Keratinocyte (primary cell): ENCODE measurements at regions not wholly inside any gene's neighbourhood (a gene's known extent, or its start where the extent isn't known, plus 50 kb on each side); places are given as distances from the start of the nearest gene placed in this dataset.

Source experiments
- DNase-seq: peaks from one replicate; pipeline ENCODE4 v3.0.0-alpha.2; 2011; ENCODE audit warnings: low read depth, missing footprints, low spot score
- FAIRE-seq: peaks from 2 replicates; lab custom pipeline; 2011; peaks lifted over from hg19 to GRCh38; lab: Jason Lieb, UNC
- H2AFZ ChIP-seq: 2 replicates; pipeline ENCODE4 v1.6.0; 2012; ENCODE audit warnings: low read length, control low read depth, inconsistent platforms; ENCODE audit not compliant: control insufficient read depth
- H3K27ac ChIP-seq: 2 replicates; pipeline ENCODE4 v1.5.1; 2011; ENCODE audit warnings: low read length; ENCODE audit not compliant: control insufficient read depth, insufficient read depth
- H3K27me3 ChIP-seq: 3 replicates; pipeline ENCODE4 v1.6.0; 2011; ENCODE audit warnings: low read length; ENCODE audit not compliant: control insufficient read depth, insufficient read depth; ENCODE audit errors: extremely low read depth
- H3K36me3 ChIP-seq, 2 experiments: 2 replicates in 1 of 2; 3 replicates in 1 of 2; pipeline ENCODE4 v1.5.1; 2011; ENCODE audit warnings: low read length in 2 of 2, mild to moderate bottlenecking in 1 of 2; ENCODE audit not compliant: control insufficient read depth in 2 of 2, insufficient read depth in 2 of 2; ENCODE audit errors: extremely low read depth in 1 of 2
- H3K4me1 ChIP-seq: 3 replicates; pipeline ENCODE4 v1.5.1; 2011; ENCODE audit warnings: low read length; ENCODE audit not compliant: control insufficient read depth, insufficient read depth; ENCODE audit errors: extremely low read depth
- H3K4me2 ChIP-seq: 3 replicates; pipeline ENCODE4 v1.6.0; 2011; ENCODE audit warnings: low read depth, low read length; ENCODE audit not compliant: control insufficient read depth, insufficient read depth; ENCODE audit errors: extremely low read depth
- H3K4me3 ChIP-seq, 3 experiments: fragments of 200-600 bp in 1 of 3; sonication (generic) in 1 of 3; 2 replicates in 2 of 3; 3 replicates in 1 of 3; pipeline ENCODE4 v1.5.1; 2011 to 2016; ENCODE audit warnings: low read length in 3 of 3, mild to moderate bottlenecking in 3 of 3, control low read depth in 2 of 3, inconsistent platforms in 1 of 3, low read depth in 1 of 3, mixed read lengths in 1 of 3, mixed run types in 1 of 3, moderate library complexity in 1 of 3; ENCODE audit not compliant: control insufficient read depth in 2 of 3, insufficient read depth in 2 of 3; ENCODE audit errors: extremely low read depth in 1 of 3
- H3K79me2 ChIP-seq: 2 replicates; pipeline ENCODE4 v1.6.0; 2012; ENCODE audit warnings: low read length; ENCODE audit not compliant: control insufficient read depth, insufficient read depth
- H3K9ac ChIP-seq: 3 replicates; pipeline ENCODE4 v1.6.0; 2011; ENCODE audit warnings: low read length; ENCODE audit not compliant: control insufficient read depth, insufficient read depth; ENCODE audit errors: extremely low read depth
- H3K9me1 ChIP-seq: 3 replicates; pipeline ENCODE4 v1.6.0; 2011; ENCODE audit warnings: low read length; ENCODE audit not compliant: control insufficient read depth, insufficient read depth; ENCODE audit errors: extremely low read depth
- H3K9me3 ChIP-seq: 2 replicates; pipeline ENCODE4 v1.5.1; 2012; ENCODE audit warnings: low read depth, low read length; ENCODE audit not compliant: control insufficient read depth
- H4K20me1 ChIP-seq: 3 replicates; pipeline ENCODE4 v1.6.0; 2011; ENCODE audit warnings: low read length; ENCODE audit not compliant: control insufficient read depth, insufficient read depth; ENCODE audit errors: extremely low read depth
- CTCF ChIP-seq, 3 experiments: IDR thresholded peaks in 1 of 3; conservative IDR thresholded peaks in 1 of 3; optimal IDR thresholded peaks in 1 of 3; 2 replicates in 2 of 3; 3 replicates in 1 of 3; pipeline versions ENCODE3 to v1.5.1; 2011; ENCODE audit warnings: low read length in 3 of 3, mild to moderate bottlenecking in 3 of 3, moderate library complexity in 2 of 3, control low read depth in 1 of 3, inconsistent platforms in 1 of 3; ENCODE audit not compliant: insufficient read depth in 2 of 3; ENCODE audit errors: extremely low read depth in 1 of 3
- EZH2 ChIP-seq: IDR thresholded peaks from one replicate; pipeline ENCODE4 v1.6.1; 2012; ENCODE audit warnings: inconsistent platforms, mild to moderate bottlenecking, low read length, moderate library complexity
- dilution Hi-C: fragments of 300-500 bp; cut with MboI; formaldehyde crosslinking; loops from one replicate; pipeline ENCODE4 v1.7.0; 2020; ENCODE audit warnings: low sequenced_read_pairs; ENCODE audit not compliant: extremely low pct_ligation_motif_present

GRCh38 chr1:178595491-178595890, 82.6 kb downstream of the TEX35 start:
- no peaks in the 10 kb centered on the region for H3K9me3 ChIP-seq
- no peak overlapping the region for H3K4me2 ChIP-seq
- dilution Hi-C loops, result no loop called here
- no peaks in the 10 kb centered on the region for H3K79me2 ChIP-seq
- no peaks in the 10 kb centered on the region for H4K20me1 ChIP-seq
- no peak overlapping the region for H3K9ac ChIP-seq
- FAIRE-seq, result no peak
- H3K9me1 ChIP-seq, result no peaks in the 10 kb centered on the region
- no peak for DNase-seq
- H3K4me1 ChIP-seq, result no peaks in the 10 kb centered on the region
- H3K36me3 ChIP-seq, result no peaks in the 10 kb centered on the region
- no peak overlapping the region for H3K4me3 ChIP-seq
- no peak for TF ChIP-seq EZH2
- no peak for TF ChIP-seq CTCF (optimal IDR thresholded peaks at IDR 0.05 in 1 of 3, IDR thresholded peaks at IDR 0.05 in 1 of 3, conservative IDR thresholded peaks at IDR 0.05 in 1 of 3; ENCODE audit: extremely low read depth in 1 of 3, insufficient read depth in 2 of 3, low read length in 3 of 3)
- no peak overlapping the region for H2AFZ ChIP-seq
- H3K27me3 ChIP-seq, result no peaks in the 10 kb centered on the region
- no peak overlapping the region for H3K27ac ChIP-seq

- no peak for DNase-seq
- Histone ChIP-seq H3K9me3 (no peaks in the 10 kb centered on the region), H3K79me2 (no peaks in the 10 kb centered on the region), H3K4me1 (no peaks in the 10 kb centered on the region), H3K36me3 (no peaks in the 10 kb centered on the region), H2AFZ (no peak overlapping the region), H3K9ac (no peak overlapping the region), H3K4me2 (no peak overlapping the region), H4K20me1 (no peaks in the 10 kb centered on the region), H3K4me3 (no peak overlapping the region), H3K27ac (no peak overlapping the region), H3K9me1 (no peaks in the 10 kb centered on the region), H3K27me3 (no peaks in the 10 kb centered on the region)
- dilution Hi-C loops, result no loop called here
- no peak for FAIRE-seq
- TF ChIP-seq CTCF (optimal IDR thresholded peaks at IDR 0.05 in 1 of 3, IDR thresholded peaks at IDR 0.05 in 1 of 3, conservative IDR thresholded peaks at IDR 0.05 in 1 of 3; ENCODE audit: extremely low read depth in 1 of 3, insufficient read depth in 2 of 3, low read length in 3 of 3), result no peak
- TF ChIP-seq EZH2, result no peak
Observed at GRCh38 chr1:178599087-178599486, 86.2 kb downstream of the TEX35 start.
